Suprapubic skin (tissue), 3 donors: ENCODE measurements at regions not wholly inside any gene's neighbourhood (a gene's known extent, or its start where the extent isn't known, plus 50 kb on each side); places are given as distances from the start of the nearest gene placed in this dataset.
"Not testable (repeated sequence)": the region's sequence is repeated elsewhere in the genome, so short reads cannot be mapped to it uniquely, and the experiment has no call there.

ENCODE experiments used
- POLR2AphosphoS5 ChIP-seq, 3 donors: sonication (generic); formaldehyde crosslinking; IDR thresholded peaks; one replicate each; pipeline ENCODE4 v1.6.1; 2017; ENCODE audit warnings: antibody characterized with exemption in 3 of 3
- TF ChIP-seq, protein P1 (sequence below), 2 donors: fragments of 200-600 bp in 1 of 2; fragments of 450-650 bp in 1 of 2; sonication (generic) in 1 of 2; IDR thresholded peaks; one replicate each; pipeline ENCODE4 v1.5.1; 2016 to 2019; ENCODE audit warnings: antibody characterized with exemption in 2 of 2, mild to moderate bottlenecking in 1 of 2, moderate library complexity in 1 of 2

DNA sequence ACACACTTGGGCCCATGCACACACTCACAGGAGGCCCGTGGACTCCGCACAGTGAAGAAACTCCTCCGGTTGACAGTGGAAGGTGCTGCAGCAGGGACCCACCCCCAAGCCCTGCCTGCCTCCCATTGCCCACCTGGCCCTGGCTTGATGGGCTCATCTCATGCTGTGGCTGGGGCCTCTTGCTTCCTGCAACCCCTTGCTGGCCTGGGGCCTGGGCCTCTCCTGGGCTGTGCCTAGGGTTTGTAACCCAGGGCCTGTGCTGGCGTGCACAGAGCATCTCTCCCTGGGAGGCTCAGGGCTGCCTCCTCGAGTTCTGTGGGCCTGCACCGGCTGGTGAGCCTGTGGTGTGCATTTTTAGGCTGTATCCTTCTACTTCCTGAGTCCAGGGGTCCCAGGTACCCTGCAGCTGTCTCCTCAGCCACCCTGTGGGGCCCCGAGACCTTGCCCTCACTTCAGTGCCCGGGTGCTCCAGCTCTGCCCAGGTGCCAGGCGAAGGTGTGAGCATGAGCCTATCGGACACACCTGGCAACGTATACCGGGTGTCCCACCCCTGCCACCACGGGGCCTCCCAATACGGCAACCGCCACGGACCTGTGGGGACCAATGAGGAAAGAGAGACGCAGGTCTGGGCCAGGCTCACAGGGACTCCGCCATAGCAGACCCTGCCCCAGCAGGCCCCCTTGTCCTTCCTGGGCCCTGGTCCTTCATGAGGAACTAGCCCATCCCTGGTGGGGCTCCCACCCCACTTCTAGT, 158.3 kb upstream of the POTEB2 start:
- TF ChIP-seq, protein P1, sequence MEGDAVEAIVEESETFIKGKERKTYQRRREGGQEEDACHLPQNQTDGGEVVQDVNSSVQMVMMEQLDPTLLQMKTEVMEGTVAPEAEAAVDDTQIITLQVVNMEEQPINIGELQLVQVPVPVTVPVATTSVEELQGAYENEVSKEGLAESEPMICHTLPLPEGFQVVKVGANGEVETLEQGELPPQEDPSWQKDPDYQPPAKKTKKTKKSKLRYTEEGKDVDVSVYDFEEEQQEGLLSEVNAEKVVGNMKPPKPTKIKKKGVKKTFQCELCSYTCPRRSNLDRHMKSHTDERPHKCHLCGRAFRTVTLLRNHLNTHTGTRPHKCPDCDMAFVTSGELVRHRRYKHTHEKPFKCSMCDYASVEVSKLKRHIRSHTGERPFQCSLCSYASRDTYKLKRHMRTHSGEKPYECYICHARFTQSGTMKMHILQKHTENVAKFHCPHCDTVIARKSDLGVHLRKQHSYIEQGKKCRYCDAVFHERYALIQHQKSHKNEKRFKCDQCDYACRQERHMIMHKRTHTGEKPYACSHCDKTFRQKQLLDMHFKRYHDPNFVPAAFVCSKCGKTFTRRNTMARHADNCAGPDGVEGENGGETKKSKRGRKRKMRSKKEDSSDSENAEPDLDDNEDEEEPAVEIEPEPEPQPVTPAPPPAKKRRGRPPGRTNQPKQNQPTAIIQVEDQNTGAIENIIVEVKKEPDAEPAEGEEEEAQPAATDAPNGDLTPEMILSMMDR (IDR thresholded peaks at IDR 0.05), result not testable (repeated sequence)
- not testable (repeated sequence) for TF ChIP-seq POLR2AphosphoS5 (IDR thresholded peaks at IDR 0.05)
